ENCODE measurements at regions not wholly inside any gene's neighbourhood (a gene's known extent, or its start where the extent isn't known, plus 50 kb on each side); places are given as distances from the start of the nearest gene placed in this dataset.

DNA sequence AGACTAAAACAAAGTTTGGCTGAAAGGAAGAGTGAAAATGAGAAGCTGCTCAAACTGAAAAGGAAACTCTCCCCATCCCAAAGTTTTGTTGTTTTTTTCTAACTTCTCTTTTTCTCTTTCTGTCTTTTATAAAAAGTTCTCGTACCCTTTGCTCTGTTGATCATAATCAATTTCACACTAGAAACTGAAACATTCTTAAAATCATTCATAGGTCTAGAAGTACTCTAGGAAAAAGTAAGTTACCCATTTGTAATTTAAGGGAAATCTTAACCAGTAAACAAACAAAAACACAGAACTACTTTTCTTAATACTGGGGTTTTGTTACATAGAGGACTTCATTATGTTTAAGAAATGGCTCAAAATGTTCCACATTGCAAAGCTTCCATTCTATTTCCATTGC lies 339.8 kb downstream of the SEMA3D start:
- no peaks in the 10 kb centered on the region for H3K4me1 ChIP-seq (ENCODE audit: insufficient read depth, low read length)
- no peaks in the 10 kb centered on the region for H4K20me1 ChIP-seq (ENCODE audit: insufficient read depth, low read length)
- no peaks in the 10 kb centered on the region for H3K79me2 ChIP-seq (ENCODE audit: insufficient read depth, low read length)
- H3K4me3 ChIP-seq (ENCODE audit: insufficient read depth, low read length): no peak overlapping the region
- DNase-seq (ENCODE audit: insufficient read length, low spot score, missing footprints): no peak
- no peaks in the 10 kb centered on the region for H3K36me3 ChIP-seq (ENCODE audit: insufficient read depth, low read length)
- no peak overlapping the region for H2AFZ ChIP-seq (ENCODE audit: low read length)
- H3K4me2 ChIP-seq (ENCODE audit: insufficient read depth, low read length): no peak overlapping the region
- no peak overlapping the region for H3K27ac ChIP-seq (ENCODE audit: low read depth, low read length)
- TF ChIP-seq, protein P1, sequence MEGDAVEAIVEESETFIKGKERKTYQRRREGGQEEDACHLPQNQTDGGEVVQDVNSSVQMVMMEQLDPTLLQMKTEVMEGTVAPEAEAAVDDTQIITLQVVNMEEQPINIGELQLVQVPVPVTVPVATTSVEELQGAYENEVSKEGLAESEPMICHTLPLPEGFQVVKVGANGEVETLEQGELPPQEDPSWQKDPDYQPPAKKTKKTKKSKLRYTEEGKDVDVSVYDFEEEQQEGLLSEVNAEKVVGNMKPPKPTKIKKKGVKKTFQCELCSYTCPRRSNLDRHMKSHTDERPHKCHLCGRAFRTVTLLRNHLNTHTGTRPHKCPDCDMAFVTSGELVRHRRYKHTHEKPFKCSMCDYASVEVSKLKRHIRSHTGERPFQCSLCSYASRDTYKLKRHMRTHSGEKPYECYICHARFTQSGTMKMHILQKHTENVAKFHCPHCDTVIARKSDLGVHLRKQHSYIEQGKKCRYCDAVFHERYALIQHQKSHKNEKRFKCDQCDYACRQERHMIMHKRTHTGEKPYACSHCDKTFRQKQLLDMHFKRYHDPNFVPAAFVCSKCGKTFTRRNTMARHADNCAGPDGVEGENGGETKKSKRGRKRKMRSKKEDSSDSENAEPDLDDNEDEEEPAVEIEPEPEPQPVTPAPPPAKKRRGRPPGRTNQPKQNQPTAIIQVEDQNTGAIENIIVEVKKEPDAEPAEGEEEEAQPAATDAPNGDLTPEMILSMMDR (IDR thresholded peaks at IDR 0.05; ENCODE audit: extremely low read depth, low read depth, low read length): no peak
- no peaks in the 10 kb centered on the region for H3K9me3 ChIP-seq (ENCODE audit: low read depth, low read length)
- H3K27me3 ChIP-seq (ENCODE audit: insufficient read depth, low read length): no peaks in the 10 kb centered on the region

DNA sequence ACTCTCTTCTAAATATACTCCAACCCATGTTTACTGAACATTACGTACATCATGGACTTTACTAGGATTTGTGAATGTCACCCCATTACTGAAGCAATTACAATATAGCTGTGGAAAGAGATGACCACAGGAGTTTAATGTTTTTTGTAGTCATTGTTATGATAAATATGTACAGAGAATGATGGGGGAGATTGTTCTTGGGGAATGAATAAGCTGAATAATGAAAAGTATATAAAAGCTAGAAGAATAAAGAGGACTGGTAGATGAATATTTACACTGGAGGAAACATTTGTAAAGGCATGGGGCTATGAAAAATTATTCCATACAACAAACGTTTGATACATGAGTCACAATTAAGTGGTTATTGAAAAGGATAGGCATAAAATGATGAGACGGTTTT lies 340.9 kb downstream of the SEMA3D start:
- DNase-seq (ENCODE audit: insufficient read length, low spot score, missing footprints): no peak
- H3K27ac ChIP-seq (ENCODE audit: low read depth, low read length): no peak overlapping the region
- H3K79me2 ChIP-seq (ENCODE audit: insufficient read depth, low read length): no peaks in the 10 kb centered on the region
- no peaks in the 10 kb centered on the region for H3K27me3 ChIP-seq (ENCODE audit: insufficient read depth, low read length)
- H3K4me3 ChIP-seq (ENCODE audit: insufficient read depth, low read length): no peak overlapping the region
- H3K4me1 ChIP-seq (ENCODE audit: insufficient read depth, low read length): no peaks in the 10 kb centered on the region
- TF ChIP-seq, protein P1 (IDR thresholded peaks at IDR 0.05; ENCODE audit: extremely low read depth, low read depth, low read length): no peak
- no peak overlapping the region for H3K4me2 ChIP-seq (ENCODE audit: insufficient read depth, low read length)
- no peaks in the 10 kb centered on the region for H3K9me3 ChIP-seq (ENCODE audit: low read depth, low read length)
- no peaks in the 10 kb centered on the region for H4K20me1 ChIP-seq (ENCODE audit: insufficient read depth, low read length)
- no peak overlapping the region for H2AFZ ChIP-seq (ENCODE audit: low read length)
- no peaks in the 10 kb centered on the region for H3K36me3 ChIP-seq (ENCODE audit: insufficient read depth, low read length)

DNA sequence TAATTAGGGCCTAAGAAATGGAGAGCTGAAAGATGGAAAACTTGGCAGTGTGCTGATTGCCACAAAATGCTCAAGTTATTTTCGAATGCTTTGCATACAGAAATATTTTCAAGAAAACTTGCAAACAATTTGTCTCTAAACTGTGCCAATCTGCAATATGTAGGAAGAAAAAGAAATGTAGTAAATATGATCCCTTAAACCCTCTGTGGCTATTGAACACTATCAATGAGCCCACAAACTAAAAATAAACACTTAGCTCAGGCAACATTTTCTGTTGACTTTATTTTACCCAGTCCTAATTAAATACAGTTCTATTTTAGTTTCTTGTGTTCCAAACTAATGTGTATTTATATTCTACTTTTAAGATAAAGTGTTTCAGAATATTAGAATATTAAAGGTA lies 342.1 kb downstream of the SEMA3D start:
- Histone ChIP-seq H3K9me3 (ENCODE audit: low read depth, low read length) (no peaks in the 10 kb centered on the region), H4K20me1 (ENCODE audit: insufficient read depth, low read length) (no peaks in the 10 kb centered on the region), H3K4me2 (ENCODE audit: insufficient read depth, low read length) (no peak overlapping the region), H3K27ac (ENCODE audit: low read depth, low read length) (no peak overlapping the region), H3K4me1 (ENCODE audit: insufficient read depth, low read length) (no peaks in the 10 kb centered on the region), H3K4me3 (ENCODE audit: insufficient read depth, low read length) (no peak overlapping the region), H3K36me3 (ENCODE audit: insufficient read depth, low read length) (no peaks in the 10 kb centered on the region), H3K79me2 (ENCODE audit: insufficient read depth, low read length) (no peaks in the 10 kb centered on the region), H2AFZ (ENCODE audit: low read length) (no peak overlapping the region), H3K27me3 (ENCODE audit: insufficient read depth, low read length) (no peaks in the 10 kb centered on the region)
- TF ChIP-seq, protein P1 (IDR thresholded peaks at IDR 0.05; ENCODE audit: extremely low read depth, low read depth, low read length): no peak
- no peak for DNase-seq (ENCODE audit: insufficient read length, low spot score, missing footprints)

DNA sequence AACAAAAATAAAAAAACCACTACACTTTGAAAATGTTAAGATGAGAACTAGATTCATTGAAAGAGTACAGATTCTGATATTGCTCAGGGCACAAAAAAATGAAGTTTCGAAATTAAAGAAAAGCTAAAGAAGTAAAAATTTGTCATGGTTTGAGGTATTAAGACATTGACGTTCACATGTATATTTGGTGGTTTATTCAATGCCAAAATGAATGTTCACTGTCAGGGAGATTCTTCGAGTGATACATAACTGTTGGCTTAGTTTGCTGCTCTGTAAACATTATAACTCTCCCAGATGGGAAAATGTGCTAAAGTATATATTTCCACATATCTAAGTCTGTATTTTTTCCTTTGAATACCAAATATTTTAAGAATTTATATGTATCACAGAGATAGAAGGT lies 345.0 kb downstream of the SEMA3D start:
- Histone ChIP-seq H3K36me3 (ENCODE audit: insufficient read depth, low read length) (no peaks in the 10 kb centered on the region), H3K79me2 (ENCODE audit: insufficient read depth, low read length) (no peaks in the 10 kb centered on the region), H2AFZ (ENCODE audit: low read length) (no peak overlapping the region), H3K27ac (ENCODE audit: low read depth, low read length) (no peak overlapping the region), H4K20me1 (ENCODE audit: insufficient read depth, low read length) (no peaks in the 10 kb centered on the region), H3K9me3 (ENCODE audit: low read depth, low read length) (no peaks in the 10 kb centered on the region), H3K27me3 (ENCODE audit: insufficient read depth, low read length) (no peaks in the 10 kb centered on the region), H3K4me1 (ENCODE audit: insufficient read depth, low read length) (no peaks in the 10 kb centered on the region), H3K4me3 (ENCODE audit: insufficient read depth, low read length) (no peak overlapping the region), H3K4me2 (ENCODE audit: insufficient read depth, low read length) (no peak overlapping the region)
- DNase-seq (ENCODE audit: insufficient read length, low spot score, missing footprints): peak; percentile 32
- TF ChIP-seq, protein P1 (IDR thresholded peaks at IDR 0.05; ENCODE audit: extremely low read depth, low read depth, low read length): no peak
